GM12875 (cell line): ENCODE measurements at regions not wholly inside any gene's neighbourhood (a gene's known extent, or its start where the extent isn't known, plus 50 kb on each side); places are given as distances from the start of the nearest gene placed in this dataset.
"Not testable (repeated sequence)": the region's sequence is repeated elsewhere in the genome, so short reads cannot be mapped to it uniquely, and the experiment has no call there.

Source experiments
- H3K4me3 ChIP-seq: one replicate; pipeline ENCODE4 v1.5.1; 2011; ENCODE audit warnings: low read depth, low read length, control low read depth
- TF ChIP-seq, protein P1 (sequence below): IDR thresholded peaks from 2 replicates; pipeline ENCODE4 v1.5.1; 2011; ENCODE audit warnings: low read depth, mild to moderate bottlenecking, control low read depth, inconsistent platforms, low read length, moderate library complexity, borderline replicate concordance; ENCODE audit not compliant: insufficient read depth

DNA sequence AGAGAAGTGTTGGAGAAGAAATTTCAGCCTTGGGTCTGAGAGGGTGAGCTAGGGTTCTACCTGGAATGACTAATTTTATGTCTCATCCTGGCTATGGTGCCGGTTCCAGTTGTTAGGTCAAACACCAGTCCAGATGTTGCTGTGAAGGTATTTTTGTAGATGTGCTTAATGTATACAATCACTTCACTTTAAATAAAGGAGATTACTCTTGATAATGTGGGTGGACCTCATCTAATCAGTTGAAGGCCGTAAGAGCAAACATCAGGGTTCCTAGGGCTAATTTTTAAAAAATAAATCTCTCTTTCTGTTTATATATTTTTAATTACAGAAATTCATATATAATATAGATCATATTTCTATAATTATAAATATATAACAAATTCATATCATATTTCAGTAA, 90.5 kb upstream of the GDNF start:
- TF ChIP-seq, protein P1, sequence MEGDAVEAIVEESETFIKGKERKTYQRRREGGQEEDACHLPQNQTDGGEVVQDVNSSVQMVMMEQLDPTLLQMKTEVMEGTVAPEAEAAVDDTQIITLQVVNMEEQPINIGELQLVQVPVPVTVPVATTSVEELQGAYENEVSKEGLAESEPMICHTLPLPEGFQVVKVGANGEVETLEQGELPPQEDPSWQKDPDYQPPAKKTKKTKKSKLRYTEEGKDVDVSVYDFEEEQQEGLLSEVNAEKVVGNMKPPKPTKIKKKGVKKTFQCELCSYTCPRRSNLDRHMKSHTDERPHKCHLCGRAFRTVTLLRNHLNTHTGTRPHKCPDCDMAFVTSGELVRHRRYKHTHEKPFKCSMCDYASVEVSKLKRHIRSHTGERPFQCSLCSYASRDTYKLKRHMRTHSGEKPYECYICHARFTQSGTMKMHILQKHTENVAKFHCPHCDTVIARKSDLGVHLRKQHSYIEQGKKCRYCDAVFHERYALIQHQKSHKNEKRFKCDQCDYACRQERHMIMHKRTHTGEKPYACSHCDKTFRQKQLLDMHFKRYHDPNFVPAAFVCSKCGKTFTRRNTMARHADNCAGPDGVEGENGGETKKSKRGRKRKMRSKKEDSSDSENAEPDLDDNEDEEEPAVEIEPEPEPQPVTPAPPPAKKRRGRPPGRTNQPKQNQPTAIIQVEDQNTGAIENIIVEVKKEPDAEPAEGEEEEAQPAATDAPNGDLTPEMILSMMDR: no peak
- no peak overlapping the region for H3K4me3 ChIP-seq

DNA sequence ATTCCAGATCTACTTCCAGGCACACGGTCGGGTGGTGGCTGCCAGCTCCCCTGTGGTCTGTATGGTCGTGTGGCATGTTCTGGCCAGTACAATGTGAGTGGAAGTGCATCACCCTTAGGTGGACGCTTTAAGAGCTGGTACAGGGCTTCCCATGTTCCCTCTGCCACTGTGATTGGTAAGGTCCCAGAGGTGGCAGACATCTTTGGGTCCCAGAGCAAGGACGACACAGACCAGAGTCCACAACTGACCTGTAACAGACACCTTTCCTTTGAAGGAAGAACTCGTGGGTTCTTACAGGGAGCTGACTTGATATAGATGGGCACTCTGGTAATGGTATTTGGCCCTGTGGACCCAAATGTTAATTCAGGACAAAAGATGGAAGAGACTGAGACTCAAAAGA, 90.0 kb upstream of the GDNF start:
- no peak overlapping the region for H3K4me3 ChIP-seq
- TF ChIP-seq, protein P1: no peak

DNA sequence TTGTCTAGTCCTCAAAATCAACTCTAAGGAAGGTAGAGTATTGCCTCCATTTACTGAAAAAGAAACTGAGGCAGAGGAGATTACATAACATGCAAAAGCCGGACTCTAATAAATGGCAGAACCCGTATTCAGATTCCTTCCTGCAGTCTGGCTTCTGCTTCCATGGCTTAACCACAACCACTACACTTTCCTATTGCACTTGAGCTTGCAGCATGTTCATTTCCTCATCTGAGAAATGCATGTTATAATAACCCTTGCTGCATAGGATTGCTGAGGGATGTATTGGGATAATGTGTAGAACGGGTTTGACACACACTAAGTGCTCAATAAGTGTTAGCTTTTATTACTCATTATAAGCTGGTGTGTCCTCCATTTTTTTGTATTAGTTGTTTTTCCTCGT, 87.9 kb upstream of the GDNF start:
- H3K4me3 ChIP-seq: not testable (repeated sequence)

DNA sequence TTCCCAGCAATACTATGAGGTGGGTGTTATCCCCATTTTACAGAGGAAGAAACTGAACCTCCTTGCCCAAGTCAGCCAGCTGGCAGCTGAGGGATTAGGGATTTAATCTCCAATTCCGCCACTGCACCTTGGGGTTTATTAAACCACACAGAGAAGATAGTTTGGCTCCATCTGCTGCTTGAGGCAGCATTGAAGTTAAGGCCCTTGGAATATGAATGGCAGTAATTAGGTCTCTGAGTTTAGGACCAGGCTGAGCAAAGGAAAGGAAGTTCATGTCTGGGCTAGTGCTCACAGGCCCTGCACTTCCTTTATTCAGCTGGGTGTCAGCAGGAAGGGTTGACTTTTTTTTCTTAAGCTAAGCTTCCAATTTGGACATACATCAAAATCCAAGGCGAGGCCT, 86.9 kb upstream of the GDNF start:
- TF ChIP-seq, protein P1: no peak
- no peak overlapping the region for H3K4me3 ChIP-seq

DNA sequence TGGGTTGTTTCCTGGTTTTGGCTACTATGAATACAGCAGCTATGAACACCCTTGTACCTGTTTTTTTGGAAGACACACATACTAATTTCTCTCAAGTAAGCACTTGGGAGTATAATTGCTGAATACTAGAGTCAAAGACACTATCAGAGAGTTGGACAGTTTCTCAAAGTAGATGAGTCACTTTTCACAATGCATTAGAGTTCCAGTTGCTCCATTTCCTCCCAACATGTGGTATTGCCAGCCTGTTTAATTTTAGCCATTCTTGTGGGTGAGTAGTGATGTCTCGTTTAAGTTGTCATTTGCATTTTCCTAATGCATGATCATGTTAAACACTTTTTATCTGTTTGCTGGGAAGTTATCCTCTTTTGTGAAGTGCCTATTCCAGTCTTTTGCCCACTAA, 81.6 kb upstream of the GDNF start:
- TF ChIP-seq, protein P1: no peak
- H3K4me3 ChIP-seq: no peak overlapping the region

DNA sequence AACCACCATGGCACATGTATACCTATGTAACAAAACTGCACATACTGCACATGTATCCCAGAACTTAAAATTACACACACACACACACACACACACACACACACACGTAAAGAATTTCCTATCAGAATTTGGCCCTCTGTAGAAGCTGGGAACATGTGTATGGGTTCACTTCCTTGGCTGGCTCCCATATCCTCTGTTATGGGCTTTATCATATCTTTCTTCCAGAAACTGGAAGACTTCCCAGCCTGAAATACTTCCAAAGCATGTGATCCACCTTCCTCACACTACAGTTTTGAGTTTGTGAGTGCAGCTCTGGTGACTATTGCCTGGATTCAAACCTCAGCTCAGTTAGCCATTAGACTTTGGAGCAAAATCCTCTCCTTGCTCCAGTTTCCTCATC, 78.6 kb upstream of the GDNF start:
- TF ChIP-seq, protein P1: no peak
- no peak overlapping the region for H3K4me3 ChIP-seq

DNA sequence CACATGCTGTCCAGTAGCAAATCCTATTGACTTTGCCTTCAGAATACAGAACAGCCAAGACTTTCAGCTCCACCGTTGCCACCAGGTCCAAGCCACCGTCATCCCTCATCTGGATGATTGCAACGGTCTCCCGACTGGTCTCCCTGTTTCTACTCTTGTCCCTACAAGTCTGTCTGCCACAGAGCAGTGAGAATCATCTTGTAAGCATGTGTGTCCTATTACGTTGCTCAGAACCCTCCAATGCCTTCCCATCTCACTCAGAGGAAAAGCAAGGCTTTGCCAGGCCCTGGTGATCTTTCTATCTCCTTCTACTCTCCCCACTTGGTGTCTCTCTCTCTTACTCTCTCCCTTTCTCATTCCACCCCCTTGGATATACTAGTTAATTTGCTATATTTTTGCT, 76.7 kb upstream of the GDNF start:
- TF ChIP-seq, protein P1: no peak
- no peak overlapping the region for H3K4me3 ChIP-seq

DNA sequence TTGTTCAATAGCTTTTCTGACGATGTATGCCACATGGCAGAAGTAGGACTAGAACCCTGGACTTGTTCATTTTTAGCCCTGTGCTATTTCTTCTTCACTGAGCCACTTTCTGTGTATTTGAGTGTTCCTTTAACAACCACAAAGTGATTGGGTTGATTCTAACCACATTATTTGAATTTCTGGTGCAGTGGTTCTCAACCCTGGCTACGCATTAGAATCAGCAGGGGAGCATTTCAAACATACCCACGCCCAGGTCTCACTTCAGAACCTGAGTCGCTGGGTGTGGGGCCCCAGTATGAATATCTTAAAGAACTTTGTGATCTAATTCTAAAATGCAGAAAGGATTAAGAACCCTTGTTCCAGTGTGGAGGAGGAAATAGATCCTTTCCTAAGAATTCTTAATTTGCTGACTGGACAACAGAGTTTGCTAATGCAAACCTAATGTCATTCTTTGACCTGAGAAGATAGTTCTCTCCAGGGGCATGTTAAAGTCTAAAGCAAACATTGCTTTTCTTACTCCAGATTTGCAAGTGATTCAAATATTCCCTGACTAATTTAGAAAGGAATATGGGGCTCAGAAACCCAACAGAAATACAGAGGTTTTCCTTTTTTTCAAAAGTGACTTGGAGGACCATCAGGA, 75.4 kb upstream of the GDNF start:
- TF ChIP-seq, protein P1: no peak
- no peak overlapping the region for H3K4me3 ChIP-seq

DNA sequence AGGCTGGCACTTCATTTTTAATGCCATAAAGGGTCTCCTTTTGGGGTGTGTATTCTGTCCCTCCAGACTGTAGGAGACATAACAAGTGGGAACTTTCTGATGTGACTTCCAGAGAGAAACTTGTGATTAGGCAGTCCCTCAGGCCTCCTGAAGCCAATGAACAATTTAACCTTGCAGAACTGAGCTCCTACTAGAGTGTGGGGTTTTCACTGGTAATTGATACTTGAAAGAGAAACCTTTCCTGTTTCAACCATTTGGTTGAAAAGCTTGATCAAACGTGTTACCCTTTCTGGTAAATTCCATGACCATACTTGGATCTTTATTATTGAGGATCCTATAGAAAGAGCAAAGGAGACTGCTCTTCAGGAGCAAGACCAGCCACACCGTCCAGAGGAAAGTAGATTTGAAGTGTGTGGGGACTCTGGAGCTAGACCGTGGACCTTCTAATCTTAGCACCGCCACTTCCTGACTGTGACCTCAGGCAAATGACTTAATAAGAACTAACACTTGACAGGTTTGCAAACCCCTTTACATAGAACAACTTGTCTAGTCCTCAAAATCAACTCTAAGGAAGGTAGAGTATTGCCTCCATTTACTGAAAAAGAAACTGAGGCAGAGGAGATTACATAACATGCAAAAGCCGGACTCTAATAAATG, 69.9 kb upstream of the GDNF start:
- H3K4me3 ChIP-seq: not testable (repeated sequence)
